ENCODE measurements at regions not wholly inside any gene's neighbourhood (a gene's known extent, or its start where the extent isn't known, plus 50 kb on each side); places are given as distances from the start of the nearest gene placed in this dataset. TPM values are rescaled to one million over a fixed set of nuclear protein-coding genes. Genes with fewer than 3 reads are reported as not detected.
"Not testable (repeated sequence)": the region's sequence is repeated elsewhere in the genome, so short reads cannot be mapped to it uniquely, and the experiment has no call there.

DNA sequence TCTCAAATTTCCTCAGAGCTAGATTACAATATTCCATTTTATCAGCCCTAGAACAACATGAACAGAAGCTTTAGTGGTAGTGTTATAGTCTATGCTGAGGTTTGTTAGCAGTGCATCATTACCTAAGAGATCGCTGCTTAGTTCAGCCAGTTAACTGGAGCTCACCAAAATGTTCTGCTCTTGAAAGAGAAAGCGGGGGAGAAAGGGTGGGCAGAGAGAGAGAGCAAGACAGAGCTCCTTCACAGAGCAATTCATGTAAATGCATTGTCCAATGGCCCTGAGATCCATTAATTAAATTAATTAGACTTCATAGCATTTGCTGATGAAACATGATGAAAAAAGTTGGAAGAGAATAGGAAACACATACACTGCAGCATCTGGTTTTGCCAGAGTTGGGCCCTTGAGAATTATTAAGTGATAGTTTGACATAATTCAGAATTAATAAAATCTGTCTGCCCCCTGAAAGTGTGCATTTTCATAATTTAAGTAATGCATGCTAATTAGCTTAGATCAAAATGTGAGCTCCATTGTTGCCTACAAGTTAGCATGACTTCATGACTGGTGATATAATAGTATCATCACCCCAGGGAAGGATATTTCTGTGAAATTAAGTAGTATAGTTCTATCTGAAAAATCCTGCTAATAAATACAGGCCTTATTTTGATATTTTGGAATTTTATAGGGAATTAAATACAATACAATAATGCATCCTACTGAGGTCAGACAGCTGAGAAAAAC is 86.9 kb upstream of the LYSMD4 start:
- no peak for DNase-seq

- no peak for DNase-seq
These were observed 85.6 kb upstream of the LYSMD4 start for GRCh38 chr15:99818872-99819271.

GRCh38 chr15:99816862-99817261 is 83.6 kb upstream of the LYSMD4 start:
- not testable (repeated sequence) for DNase-seq

GRCh38 chr15:99810663-99811062 is 77.4 kb upstream of the LYSMD4 start:
- DNase-seq = not testable (repeated sequence)

DNA sequence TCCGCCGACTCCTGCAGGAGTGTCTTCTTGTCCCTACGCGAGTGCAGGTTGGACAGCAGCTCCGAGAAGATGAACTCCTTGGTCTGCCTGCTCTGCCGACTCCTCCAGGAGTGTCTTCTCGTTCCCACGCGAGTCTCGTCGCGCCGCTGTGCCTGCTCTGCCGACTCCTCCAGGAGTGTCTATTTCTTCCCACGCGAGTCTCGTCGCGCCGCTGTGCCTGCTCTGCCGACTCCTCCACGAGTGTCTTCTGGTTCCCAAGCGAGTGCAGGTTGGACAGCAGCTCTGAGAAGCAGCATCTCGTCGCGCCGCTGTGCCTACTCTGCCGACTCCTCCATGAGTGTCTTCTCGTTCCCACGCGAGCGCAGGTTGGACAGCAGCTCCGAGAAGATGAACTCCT is 66.6 kb upstream of the LYSMD4 start:
- DNase-seq = not testable (repeated sequence)

DNA sequence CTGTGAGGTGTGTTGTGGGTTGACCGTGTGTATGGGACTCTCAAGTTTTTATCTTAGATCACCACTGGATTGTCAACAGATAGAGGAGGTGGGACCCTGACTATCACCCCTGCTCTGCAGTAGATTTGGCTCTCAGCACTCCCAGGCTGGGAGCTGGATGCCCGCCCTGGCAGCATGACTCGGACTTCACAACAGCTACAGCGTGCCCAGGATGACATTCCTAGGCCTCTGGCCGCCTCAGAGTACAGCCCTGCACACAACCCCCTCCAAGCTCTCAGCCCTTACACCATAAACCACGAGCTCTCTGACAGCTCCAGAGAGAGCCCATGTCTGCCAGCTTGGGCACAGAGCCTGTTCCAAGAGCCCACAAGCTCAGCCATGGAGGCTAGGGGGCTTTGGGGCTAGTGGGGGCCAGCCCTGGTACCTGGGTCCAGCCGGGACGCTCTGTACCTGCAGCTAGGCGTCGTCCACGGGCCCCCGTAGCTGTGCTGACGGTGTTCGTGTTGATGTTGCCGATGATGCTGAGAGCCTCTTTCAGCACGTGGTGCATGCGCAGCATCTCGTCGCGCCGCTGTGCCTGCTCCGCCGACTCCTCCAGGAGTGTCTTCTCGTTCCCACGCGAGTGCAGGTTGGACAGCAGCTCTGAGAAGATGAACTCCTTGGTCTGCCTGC is 66.1 kb upstream of the LYSMD4 start:
- DNase-seq = not testable (repeated sequence)

DNA sequence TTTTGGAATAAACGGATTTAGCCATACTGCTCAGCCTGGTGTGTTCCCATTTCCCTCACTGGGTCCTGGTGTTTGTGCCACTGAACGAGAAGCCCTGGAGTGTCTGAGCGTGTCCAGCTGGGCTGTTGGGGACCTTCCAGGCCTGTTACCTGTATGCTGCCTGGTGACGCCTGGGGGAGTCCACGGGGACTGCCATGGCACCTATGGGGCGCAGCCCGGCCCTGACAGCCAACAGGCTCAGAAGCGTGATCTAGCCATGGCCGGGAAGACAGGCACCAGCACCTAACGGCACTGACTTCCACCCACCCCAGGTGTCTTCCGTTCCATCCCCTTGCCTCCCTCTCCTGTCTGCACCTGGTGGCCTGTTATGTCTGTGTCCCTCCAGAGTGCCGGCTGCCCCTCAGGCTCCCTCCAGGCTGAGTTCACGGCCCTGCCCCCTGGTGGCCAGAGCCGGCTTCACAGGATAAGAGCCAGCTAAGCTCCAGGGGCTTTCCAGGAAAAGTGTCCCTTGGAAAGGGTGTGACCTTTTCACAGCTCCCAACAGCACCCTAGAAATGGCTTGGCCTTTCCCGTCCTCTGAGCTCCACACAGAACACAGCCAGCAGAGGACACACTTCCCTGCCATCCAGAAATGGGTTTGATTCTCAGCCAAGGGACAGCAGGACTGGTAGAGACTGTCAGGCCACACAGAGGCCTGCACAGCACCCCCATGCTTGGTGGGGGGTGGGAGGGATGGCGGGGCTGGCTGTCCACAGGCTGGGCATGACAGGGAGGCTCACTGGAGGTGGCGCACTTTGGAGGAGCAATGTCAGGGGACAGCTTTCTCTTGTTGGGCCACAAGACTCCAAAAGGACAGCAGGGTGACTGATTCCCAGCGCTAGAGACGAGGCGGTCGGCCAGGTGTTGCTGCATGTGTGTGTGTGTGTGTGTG is 64.0 kb upstream of the LYSMD4 start:
- DNase-seq = not testable (repeated sequence)

DNA sequence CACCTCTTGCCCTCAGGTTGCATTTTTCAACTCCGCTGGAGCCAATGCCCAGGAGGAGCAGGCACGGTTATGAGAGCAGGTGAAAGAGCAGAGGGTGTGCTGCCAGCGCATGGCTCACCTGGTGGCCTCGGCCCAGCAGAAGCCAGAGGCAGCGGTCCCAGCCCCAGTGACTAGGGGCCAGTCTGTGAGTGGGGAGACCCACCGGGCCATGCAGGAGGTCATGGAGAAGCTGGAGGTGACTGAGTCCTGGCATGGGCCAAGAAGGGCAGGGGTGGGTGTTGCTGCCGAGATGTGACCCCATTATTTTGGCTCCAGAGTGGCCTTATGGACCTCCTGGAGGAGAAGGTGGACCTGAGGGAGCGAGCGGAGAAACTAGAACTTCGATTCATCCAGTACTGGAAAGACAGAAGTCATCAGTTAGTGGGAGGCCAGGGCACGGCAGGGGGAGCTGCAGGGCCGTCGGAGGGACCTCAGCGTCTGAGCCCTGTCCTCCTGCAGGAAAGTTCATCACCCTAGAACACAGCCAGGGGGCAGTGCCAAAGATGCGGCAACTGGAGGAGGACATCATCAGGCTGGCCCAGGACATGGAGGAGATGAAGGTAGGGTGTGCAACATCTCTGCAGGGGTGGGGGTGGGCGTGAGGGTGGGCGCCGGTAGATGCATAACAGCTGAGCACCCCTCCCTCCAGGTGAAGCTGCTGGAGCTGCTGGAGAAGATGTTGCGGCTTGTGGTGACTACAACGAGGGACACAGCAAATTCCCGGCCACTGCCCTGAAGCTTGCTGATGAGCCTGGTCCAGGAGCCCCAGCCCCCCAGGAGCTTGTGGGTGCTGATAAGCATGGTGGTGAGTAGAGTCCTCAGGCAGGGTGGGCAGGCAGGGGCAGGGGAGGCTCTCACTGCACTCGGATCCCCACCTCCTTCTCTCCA is 58.9 kb upstream of the LYSMD4 start:
- DNase-seq = not testable (repeated sequence)

DNA sequence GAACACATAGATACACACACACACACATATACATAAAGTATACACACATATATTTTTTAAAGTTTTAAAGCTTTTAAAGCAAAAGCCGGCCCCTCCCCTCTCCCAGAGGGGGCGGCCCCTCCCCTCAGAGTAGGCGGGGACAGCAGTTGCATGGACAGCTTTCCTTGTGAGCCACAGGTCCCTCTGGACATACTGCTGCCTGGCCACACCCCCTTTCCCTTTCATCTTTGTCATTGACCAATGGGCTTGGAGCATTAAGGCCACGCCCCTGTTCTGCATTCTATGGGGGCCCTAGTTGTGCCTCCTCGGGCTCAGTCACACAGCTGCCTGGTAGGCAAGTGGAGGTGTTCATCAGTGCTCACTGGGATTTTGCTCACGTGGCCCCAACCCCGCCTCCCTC is 57.5 kb upstream of the LYSMD4 start:
- DNase-seq = not testable (repeated sequence)

GRCh38 chr15:99788156-99788555 is 54.9 kb upstream of the LYSMD4 start:
- DNase-seq = no peak

DNA sequence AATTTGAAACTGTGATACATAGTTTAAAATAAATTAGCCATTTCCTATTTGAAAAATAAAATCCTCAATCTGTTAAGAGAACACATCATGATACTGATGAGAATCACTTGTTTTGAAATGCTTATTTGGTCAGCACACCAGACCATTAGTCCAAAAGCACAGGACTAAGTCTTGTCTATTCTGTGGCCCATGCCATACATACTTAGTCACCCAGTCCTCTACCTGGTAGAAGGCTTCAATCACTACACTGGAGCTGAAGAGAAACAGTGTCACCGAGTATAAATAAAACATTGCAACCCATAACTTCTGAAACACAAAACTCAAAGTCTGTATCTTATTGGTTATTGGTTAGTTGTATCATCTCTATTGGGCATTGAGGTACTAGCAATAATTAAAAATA is 51.6 kb upstream of the LYSMD4 start:
- DNase-seq = not testable (repeated sequence)

DNA sequence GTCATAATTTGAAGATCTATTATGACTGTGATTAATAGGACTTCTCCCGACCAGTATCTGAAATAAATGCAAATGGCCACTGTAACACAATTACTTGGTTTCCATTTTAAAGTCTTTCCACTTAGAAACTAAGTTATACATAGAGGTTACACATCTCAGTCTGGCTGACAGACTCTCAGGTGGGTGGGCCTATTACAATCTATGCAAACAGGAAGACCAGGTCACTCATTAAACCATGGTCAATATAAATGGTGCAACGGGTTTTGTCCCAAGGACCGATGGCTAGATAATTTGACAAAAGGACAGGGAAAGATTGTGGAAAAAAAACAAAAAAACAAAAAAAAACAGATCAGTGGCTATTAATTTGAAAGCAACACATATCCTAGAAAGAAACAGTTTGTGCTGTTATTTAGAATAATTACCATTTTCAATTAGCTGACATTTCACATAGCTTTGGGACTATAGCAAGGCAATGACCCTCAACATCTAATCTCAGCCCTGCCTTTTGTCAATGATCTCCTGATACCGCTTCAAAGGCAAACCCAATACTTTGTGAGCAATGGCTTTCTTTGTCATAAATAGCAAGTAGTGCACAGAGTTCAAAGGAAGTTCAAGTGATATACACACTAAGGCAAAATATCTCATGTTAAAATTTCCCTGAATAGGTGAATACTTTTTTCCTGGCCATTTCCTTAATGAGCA is 50.8 kb upstream of the LYSMD4 start:
- DNase-seq = not testable (repeated sequence)

Small RNA genes lying in the stretch of these regions (small RNA-seq; reads per million reads assigned to genes)
- not detected for gene RN7SL484P
